Fibroblast of the aortic adventitia (primary cell): ENCODE measurements at regions not wholly inside any gene's neighbourhood (a gene's known extent, or its start where the extent isn't known, plus 50 kb on each side); places are given as distances from the start of the nearest gene placed in this dataset.

Source experiments
- DNase-seq: peaks from one replicate; pipeline ENCODE4 v3.0.0-alpha.2; 2010; ENCODE audit warnings: low read depth
- H3K4me3 ChIP-seq: 2 replicates; pipeline ENCODE4 v1.5.1; 2011; ENCODE audit warnings: low read depth, mild to moderate bottlenecking, control low read depth, low read length, moderate library complexity
- TF ChIP-seq, protein P1 (sequence below): IDR thresholded peaks from 2 replicates; pipeline ENCODE4 v1.5.1; 2011; ENCODE audit warnings: mild to moderate bottlenecking, low read length, control low read depth, inconsistent platforms; ENCODE audit not compliant: insufficient read depth

DNA sequence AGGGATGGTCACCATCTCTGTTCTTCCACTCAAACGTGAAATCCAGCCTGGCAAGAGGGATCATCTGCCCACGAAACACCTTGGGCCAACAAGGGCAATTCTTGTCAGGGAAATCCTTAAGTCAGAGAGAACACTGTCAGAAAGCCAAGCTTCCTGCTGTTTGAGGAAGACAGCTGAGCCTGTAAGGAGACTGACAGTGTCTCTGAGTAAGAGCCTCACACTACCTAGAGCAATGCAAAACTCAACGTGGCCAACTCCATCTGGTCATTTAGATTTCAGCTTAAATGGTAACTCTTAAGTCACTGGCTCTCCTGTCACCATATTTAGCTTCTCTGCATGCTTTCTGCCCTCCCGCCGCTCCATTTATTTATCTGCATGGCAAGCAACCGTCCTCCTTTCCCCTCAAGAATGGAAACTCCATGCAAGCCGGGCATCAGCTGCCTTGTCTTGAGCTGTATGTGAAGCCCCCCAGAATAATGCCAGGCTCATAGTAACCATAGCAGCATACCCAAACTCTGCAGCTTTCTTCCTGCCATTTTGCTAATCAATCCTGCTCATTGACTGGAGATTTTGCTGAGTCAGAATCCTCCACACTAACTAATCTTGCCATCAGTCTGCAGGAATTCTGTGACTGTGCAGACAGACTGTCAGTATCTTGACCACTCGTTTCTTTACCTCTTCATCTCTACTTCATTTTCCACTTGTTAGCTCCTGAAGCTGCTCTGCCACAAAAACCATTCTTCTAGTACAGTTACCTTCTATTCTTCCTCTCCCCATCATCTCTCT, 159.8 kb downstream of the IRS2 start:
- H3K4me3 ChIP-seq, result no peak overlapping the region
- TF ChIP-seq, protein P1, sequence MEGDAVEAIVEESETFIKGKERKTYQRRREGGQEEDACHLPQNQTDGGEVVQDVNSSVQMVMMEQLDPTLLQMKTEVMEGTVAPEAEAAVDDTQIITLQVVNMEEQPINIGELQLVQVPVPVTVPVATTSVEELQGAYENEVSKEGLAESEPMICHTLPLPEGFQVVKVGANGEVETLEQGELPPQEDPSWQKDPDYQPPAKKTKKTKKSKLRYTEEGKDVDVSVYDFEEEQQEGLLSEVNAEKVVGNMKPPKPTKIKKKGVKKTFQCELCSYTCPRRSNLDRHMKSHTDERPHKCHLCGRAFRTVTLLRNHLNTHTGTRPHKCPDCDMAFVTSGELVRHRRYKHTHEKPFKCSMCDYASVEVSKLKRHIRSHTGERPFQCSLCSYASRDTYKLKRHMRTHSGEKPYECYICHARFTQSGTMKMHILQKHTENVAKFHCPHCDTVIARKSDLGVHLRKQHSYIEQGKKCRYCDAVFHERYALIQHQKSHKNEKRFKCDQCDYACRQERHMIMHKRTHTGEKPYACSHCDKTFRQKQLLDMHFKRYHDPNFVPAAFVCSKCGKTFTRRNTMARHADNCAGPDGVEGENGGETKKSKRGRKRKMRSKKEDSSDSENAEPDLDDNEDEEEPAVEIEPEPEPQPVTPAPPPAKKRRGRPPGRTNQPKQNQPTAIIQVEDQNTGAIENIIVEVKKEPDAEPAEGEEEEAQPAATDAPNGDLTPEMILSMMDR, result no peak
- no peak for DNase-seq

DNA sequence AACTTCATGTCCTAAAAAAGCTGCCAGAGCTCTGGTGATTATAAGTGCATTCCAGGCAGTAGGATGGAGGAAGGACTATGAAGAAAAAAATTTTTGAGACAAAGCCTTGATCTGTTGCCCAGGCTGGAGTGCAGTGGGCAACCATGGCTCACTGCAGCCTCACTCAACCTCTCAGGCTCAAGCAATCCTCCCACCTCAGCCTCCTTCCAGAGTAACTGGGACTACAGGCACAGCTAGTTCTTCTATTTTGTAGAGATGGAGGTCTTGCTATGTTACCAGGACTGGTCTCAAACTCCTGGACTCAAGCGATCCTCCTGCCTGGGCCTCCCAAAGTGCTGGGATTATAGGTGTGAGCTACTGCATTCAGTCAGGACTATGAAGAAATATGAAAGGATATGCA, 161.2 kb downstream of the IRS2 start:
- DNase-seq, result no peak
- TF ChIP-seq, protein P1, result no peak
- no peak overlapping the region for H3K4me3 ChIP-seq

DNA sequence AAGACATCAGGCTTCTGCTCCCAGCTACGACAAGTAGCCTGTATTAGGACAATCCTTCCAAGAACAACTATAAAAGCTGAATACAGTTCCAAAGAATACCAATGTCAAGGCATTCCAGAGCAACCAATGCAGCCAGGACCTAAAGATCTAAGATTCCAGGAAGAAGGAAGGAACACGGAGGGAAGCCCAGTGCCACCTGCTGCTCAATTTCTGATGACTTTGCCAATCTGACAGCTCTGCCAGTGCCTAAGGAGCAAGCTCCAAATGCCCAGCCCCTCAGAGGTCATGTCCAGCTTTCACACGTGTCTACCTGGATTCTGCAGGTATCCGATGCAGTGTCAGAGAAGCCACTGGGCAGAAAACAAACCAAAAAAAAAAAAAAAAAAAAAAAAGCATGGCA, 164.4 kb downstream of the IRS2 start:
- TF ChIP-seq, protein P1, result no peak
- no peak for DNase-seq

DNA sequence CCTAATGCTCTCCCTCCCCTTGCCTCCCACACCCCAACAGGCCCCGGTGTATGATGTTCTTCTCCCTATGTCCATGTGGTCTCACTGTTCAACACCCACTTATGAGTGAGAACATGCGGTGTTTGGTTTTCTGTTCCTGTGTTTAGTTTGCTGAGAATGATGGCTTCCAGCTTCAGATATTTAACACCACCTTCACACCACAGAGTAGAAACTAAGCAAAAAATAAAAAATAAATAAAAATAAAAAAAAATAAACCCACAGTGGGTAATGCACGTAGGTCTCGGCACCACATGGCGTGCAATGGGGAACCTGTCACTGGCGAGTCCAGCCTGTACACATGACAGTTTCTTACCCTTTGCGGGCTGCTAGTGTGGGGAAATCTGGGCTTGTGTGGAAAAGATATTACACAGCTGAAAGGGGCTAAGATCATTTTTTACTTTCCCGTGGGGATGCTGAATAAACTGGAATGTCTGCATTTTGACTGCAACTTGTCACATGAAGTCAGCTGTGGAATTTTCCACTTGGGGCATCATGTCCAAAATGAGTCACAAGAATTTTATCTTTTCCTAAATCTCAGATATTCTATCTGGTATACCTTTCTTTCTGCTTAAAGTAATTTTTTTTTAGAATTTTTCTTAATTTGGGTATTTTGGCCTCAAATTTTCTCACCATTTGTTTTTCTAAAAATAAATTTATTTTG, 170.5 kb downstream of the IRS2 start:
- no peak overlapping the region for H3K4me3 ChIP-seq
- TF ChIP-seq, protein P1, result no peak
- no peak for DNase-seq

More for the DNA sequence above, 164.4 kb downstream of the IRS2 start:
- no peak overlapping the region for H3K4me3 ChIP-seq

DNA sequence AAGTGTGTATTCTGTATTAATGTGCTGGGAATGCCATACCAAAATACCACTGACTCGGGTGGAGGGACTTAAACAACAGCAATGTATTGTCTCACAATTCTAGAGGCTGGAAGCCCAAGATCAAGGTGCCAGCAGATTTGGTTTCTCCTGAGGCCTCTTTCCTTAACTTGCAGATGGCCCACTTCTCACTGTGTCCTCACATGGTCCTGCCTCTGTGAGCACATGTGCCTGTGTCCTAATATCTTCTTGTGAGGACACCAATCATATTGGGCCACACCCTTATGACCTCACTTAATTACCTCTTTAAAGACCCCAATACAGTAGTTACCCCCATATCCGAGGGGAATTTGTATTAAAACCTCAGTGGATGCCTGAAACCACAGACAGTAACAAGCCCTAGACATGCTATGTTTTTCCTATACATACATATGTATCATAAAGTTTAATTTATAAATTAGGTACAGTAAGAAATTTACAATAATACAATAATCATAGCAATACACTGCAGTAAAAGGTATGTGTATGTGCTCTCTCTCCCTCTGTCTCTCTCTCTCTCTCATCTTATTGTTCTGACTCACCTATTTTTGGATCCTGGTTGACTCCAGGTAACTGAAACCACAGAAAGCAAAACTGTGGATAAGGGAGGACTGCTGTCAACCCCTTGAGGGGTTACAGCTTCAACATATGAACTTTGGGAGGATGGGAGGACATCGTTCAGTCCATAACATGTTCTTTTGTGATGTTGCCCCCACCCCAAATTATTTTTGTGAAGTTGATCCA, 174.3 kb downstream of the IRS2 start:
- no peak for DNase-seq
- H3K4me3 ChIP-seq, result no peak overlapping the region
- TF ChIP-seq, protein P1, result no peak

DNA sequence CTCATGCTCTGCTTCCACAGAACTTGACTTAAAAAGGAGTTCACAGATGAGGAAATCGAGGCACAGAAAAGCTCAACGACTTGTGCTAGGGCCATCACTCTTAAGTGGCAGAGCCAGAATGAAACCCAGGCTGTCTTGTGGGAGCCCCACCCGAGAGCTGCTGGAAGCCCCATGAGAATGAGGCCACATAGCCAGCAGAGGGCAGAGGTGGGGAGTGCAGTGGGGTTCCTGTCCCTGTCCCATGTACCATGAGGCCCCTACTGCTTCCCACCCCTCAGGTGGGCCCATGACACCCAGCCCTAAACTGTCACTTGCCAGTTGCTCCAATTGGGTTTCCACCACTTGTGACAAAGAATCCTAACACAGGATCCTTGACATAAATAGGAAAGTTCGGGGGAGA, 175.9 kb downstream of the IRS2 start:
- no peak for DNase-seq
- TF ChIP-seq, protein P1, result peak; percentile 13

More for the DNA sequence above, 175.9 kb downstream of the IRS2 start:
- H3K4me3 ChIP-seq, result no peak overlapping the region
